WTC11 (cell line): ENCODE measurements at regions not wholly inside any gene's neighbourhood (a gene's known extent, or its start where the extent isn't known, plus 50 kb on each side); places are given as distances from the start of the nearest gene placed in this dataset.

Source experiments
- ATAC-seq: fragments of 200-7000 bp; cut with Tn5 transposase; 2 replicates; pipeline ENCODE4 v1.10.0; 2021; ENCODE audit warnings: mild to moderate bottlenecking, moderate library complexity
- CTCF ChIA-PET: fragments of 300-600 bp; sonication (Branson Sonifier 250); formaldehyde crosslinking; loops from one replicate; lab custom pipeline; 2021; ENCODE audit warnings: antibody characterized with exemption; lab: Charles Lee
- POLR2A ChIA-PET: fragments of 350-600 bp; sonication (Branson Sonifier 250); formaldehyde crosslinking; loops from one replicate; lab custom pipeline; 2021; ENCODE audit warnings: antibody characterized with exemption; lab: Charles Lee
- DNase-seq: peaks from one replicate; pipeline ENCODE4 v3.0.0; 2021; ENCODE audit warnings: low spot score
- H3K27ac Mint-ChIP-seq: 2 replicates; pipeline ENCODE4 v1.8.0; 2021; ENCODE audit warnings: mixed read lengths
- H3K27me3 Mint-ChIP-seq: 2 replicates; pipeline ENCODE4 v1.8.0; 2021; ENCODE audit warnings: low read depth, mild to moderate bottlenecking, moderate library complexity, mixed read lengths
- H3K36me3 Mint-ChIP-seq: 2 replicates; pipeline ENCODE4 v1.8.0; 2021; ENCODE audit warnings: mixed read lengths
- H3K4me1 Mint-ChIP-seq: 2 replicates; pipeline ENCODE4 v1.8.0; 2022; ENCODE audit warnings: mixed read lengths
- H3K4me3 Mint-ChIP-seq: 2 replicates; pipeline ENCODE4 v1.8.0; 2021; ENCODE audit warnings: mild to moderate bottlenecking, moderate library complexity, mixed read lengths
- H3K9me3 Mint-ChIP-seq: 2 replicates; pipeline ENCODE4 v1.8.0; 2021; ENCODE audit warnings: mixed read lengths
- ATF1 ChIP-seq: sonication (generic); formaldehyde crosslinking; IDR thresholded peaks from 2 replicates; pipeline ENCODE4 v1.8.1; 2023; ENCODE audit warnings: mild to moderate bottlenecking, moderate library complexity, missing genetic modification reagents
- CBFB ChIP-seq: sonication (generic); formaldehyde crosslinking; IDR thresholded peaks from 2 replicates; pipeline ENCODE4 v1.8.1; 2022; ENCODE audit warnings: mild to moderate bottlenecking, low read depth, missing genetic modification reagents
- ESRRA ChIP-seq: sonication (generic); formaldehyde crosslinking; IDR thresholded peaks from 2 replicates; pipeline ENCODE4 v1.8.1; 2022; ENCODE audit warnings: mild to moderate bottlenecking, missing genetic modification reagents, borderline replicate concordance
- FOXJ3 ChIP-seq: sonication (generic); formaldehyde crosslinking; IDR thresholded peaks from 2 replicates; pipeline ENCODE4 v1.9.0; 2021; ENCODE audit warnings: missing genetic modification reagents, mild to moderate bottlenecking, borderline replicate concordance
- FOXK1 ChIP-seq: sonication (generic); formaldehyde crosslinking; IDR thresholded peaks from 2 replicates; pipeline ENCODE4 v1.8.0; 2022; ENCODE audit warnings: mild to moderate bottlenecking, moderate library complexity, missing genetic modification reagents
- JAZF1 ChIP-seq: fragments of 250-450 bp; sonication (Bioruptor Pico); IDR thresholded peaks from 2 replicates; pipeline ENCODE4 v1.9.0; 2021; ENCODE audit warnings: moderate library complexity, mild to moderate bottlenecking, inconsistent platforms
- JUN ChIP-seq: sonication (generic); formaldehyde crosslinking; IDR thresholded peaks from 2 replicates; pipeline ENCODE4 v1.8.0; 2023; ENCODE audit warnings: mild to moderate bottlenecking, missing genetic modification reagents
- KAT7 ChIP-seq: sonication (generic); formaldehyde crosslinking; IDR thresholded peaks from 2 replicates; pipeline ENCODE4 v1.8.1; 2023; ENCODE audit warnings: missing genetic modification reagents, mild to moderate bottlenecking, borderline replicate concordance
- NFYB ChIP-seq: sonication (generic); formaldehyde crosslinking; conservative IDR thresholded peaks from 2 replicates; pipeline ENCODE4 v1.8.0; 2022; ENCODE audit warnings: low read depth, missing genetic modification reagents
- NR1H2 ChIP-seq: sonication (generic); formaldehyde crosslinking; IDR thresholded peaks from 2 replicates; pipeline ENCODE4 v1.9.0; 2021; ENCODE audit warnings: mild to moderate bottlenecking, moderate library complexity, missing genetic modification reagents
- NR3C1 ChIP-seq: sonication (generic); formaldehyde crosslinking; conservative IDR thresholded peaks from 2 replicates; pipeline ENCODE4 v1.8.1; 2023; ENCODE audit warnings: low read depth, mild to moderate bottlenecking, missing genetic modification reagents
- ZNF219 ChIP-seq: sonication (generic); formaldehyde crosslinking; IDR thresholded peaks from 2 replicates; pipeline ENCODE4 v1.8.0; 2023; ENCODE audit warnings: missing genetic modification reagents, mild to moderate bottlenecking, borderline replicate concordance
- ZNF232 ChIP-seq: sonication (generic); formaldehyde crosslinking; IDR thresholded peaks from 2 replicates; pipeline ENCODE4 v1.8.0; 2022; ENCODE audit warnings: mild to moderate bottlenecking, missing genetic modification reagents
- ZNF317 ChIP-seq: sonication (generic); formaldehyde crosslinking; IDR thresholded peaks from 2 replicates; pipeline ENCODE4 v1.8.1; 2023; ENCODE audit warnings: low read depth, mild to moderate bottlenecking, moderate library complexity, missing genetic modification reagents, borderline replicate concordance
- TF ChIP-seq, protein P1 (sequence below): fragments of 250-450 bp; sonication (Bioruptor Pico); conservative IDR thresholded peaks from 2 replicates; pipeline ENCODE4 v1.9.0; 2021; ENCODE audit warnings: mild to moderate bottlenecking
- TF ChIP-seq, protein P2 (sequence below): sonication (generic); formaldehyde crosslinking; IDR thresholded peaks from 2 replicates; pipeline ENCODE4 v1.8.1; 2023; ENCODE audit warnings: mild to moderate bottlenecking, moderate library complexity, missing genetic modification reagents
- TF ChIP-seq, protein P3 (sequence below): sonication (generic); formaldehyde crosslinking; IDR thresholded peaks from 2 replicates; pipeline ENCODE4 v1.8.0; 2022; ENCODE audit warnings: missing genetic modification reagents
- TF ChIP-seq, protein P4 (sequence below): sonication (generic); formaldehyde crosslinking; IDR thresholded peaks from 2 replicates; pipeline ENCODE4 v1.8.1; 2023; ENCODE audit warnings: mild to moderate bottlenecking, missing genetic modification reagents, moderate library complexity
- TF ChIP-seq, protein P5 (sequence below): fragments of 200-600 bp; IDR thresholded peaks from 2 replicates; pipeline ENCODE4 v1.8.0; 2022; ENCODE audit warnings: antibody characterized with exemption
- TF ChIP-seq, protein P6 (sequence below): sonication (generic); formaldehyde crosslinking; IDR thresholded peaks from 2 replicates; pipeline ENCODE4 v1.8.0; 2022; ENCODE audit warnings: mild to moderate bottlenecking, missing genetic modification reagents
- TF ChIP-seq, protein P7 (sequence below): sonication (generic); formaldehyde crosslinking; IDR thresholded peaks from 2 replicates; pipeline ENCODE4 v1.8.1; 2023; ENCODE audit warnings: mild to moderate bottlenecking, missing genetic modification reagents

DNA sequence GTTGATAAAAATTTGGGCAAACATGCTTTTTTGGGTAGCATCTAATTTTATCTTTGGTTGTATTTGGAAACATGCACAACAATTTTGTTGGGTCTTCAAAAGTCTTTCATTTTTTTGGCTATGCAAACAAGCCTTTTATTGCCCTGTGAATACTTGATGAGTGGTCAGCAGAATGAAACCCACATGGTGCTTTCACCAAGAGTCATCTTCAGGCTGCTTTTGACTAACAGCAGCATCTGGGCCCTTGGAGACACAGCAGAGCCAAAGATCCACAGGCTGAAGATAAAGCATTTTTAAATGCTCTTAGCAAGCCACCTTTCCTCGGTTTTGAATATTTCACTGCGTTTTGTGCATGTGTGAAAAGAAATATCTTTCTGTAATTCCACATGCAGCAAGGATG, 154.9 kb downstream of the FGF9 start:
- CTCF ChIA-PET: interaction anchor here (1.0 kb wide), 1 partner anchor 87 kb away, joined by 3 read pairs; no protein-coding TSS in a partner anchor
- no peaks in the 10 kb centered on the region for H3K36me3 Mint-ChIP-seq
- ATAC-seq (no peak), DNase-seq (no peak)
- H3K4me3 Mint-ChIP-seq: no peak overlapping the region
- H3K27ac Mint-ChIP-seq: no peak overlapping the region
- POLR2A ChIA-PET: no interaction called here
- H3K9me3 Mint-ChIP-seq: peaks cover 9% of the 10 kb centered on the region
- TF ChIP-seq ATF1 (CRISPR knock-in tag) (no peak), FOXK1 (CRISPR knock-in tag) (no peak), CBFB (CRISPR knock-in tag) (no peak), NFYB (CRISPR knock-in tag) (no peak), ZNF317 (CRISPR knock-in tag) (no peak), KAT7 (CRISPR knock-in tag) (no peak), FOXJ3 (no peak), ZNF232 (CRISPR knock-in tag) (no peak)
- TF ChIP-seq, protein P1, sequence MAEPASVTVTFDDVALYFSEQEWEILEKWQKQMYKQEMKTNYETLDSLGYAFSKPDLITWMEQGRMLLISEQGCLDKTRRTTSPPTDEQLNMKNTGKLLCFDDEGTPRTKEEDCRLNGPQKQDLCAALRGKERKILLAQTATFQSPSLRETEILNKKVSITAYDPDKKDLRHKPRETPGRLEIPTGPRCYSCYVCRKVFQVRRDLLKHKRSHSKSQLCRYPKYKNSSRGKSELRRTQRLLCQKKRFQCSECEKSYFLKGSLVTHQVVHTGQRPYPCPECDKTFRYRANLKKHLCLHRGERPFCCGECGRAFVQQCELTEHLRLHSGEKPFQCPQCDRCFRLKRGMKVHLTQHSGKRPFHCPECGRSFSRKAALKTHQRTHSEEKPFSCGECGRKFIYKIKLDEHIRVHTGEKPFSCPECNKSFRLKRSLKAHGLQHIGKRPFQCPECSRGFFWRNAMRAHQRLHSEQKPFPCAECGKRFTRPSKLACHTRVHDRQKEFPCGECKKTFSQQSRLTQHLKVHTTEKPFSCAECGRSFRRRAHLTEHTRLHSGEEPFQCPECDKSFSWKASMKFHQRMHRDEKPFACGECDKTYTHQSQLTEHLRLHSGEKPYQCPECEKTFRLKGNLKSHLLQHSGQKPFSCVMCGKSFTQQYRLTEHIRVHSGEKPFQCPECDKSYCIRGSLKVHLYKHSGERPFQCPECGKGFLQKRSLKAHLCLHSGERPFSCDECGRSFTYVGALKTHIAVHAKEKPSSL (CRISPR knock-in tag): no peak
- TF ChIP-seq, protein P2, sequence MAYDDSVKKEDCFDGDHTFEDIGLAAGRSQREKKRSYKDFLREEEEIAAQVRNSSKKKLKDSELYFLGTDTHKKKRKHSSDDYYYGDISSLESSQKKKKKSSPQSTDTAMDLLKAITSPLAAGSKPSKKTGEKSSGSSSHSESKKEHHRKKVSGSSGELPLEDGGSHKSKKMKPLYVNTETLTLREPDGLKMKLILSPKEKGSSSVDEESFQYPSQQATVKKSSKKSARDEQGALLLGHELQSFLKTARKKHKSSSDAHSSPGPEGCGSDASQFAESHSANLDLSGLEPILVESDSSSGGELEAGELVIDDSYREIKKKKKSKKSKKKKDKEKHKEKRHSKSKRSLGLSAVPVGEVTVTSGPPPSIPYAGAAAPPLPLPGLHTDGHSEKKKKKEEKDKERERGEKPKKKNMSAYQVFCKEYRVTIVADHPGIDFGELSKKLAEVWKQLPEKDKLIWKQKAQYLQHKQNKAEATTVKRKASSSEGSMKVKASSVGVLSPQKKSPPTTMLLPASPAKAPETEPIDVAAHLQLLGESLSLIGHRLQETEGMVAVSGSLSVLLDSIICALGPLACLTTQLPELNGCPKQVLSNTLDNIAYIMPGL (CRISPR knock-in tag): no peak
- TF ChIP-seq, all 79 proteins: peak for 0
- Mint-ChIP-seq H3K4me1 (peaks cover 7% of the 10 kb centered on the region), H3K27me3 (no peaks in the 10 kb centered on the region)

DNA sequence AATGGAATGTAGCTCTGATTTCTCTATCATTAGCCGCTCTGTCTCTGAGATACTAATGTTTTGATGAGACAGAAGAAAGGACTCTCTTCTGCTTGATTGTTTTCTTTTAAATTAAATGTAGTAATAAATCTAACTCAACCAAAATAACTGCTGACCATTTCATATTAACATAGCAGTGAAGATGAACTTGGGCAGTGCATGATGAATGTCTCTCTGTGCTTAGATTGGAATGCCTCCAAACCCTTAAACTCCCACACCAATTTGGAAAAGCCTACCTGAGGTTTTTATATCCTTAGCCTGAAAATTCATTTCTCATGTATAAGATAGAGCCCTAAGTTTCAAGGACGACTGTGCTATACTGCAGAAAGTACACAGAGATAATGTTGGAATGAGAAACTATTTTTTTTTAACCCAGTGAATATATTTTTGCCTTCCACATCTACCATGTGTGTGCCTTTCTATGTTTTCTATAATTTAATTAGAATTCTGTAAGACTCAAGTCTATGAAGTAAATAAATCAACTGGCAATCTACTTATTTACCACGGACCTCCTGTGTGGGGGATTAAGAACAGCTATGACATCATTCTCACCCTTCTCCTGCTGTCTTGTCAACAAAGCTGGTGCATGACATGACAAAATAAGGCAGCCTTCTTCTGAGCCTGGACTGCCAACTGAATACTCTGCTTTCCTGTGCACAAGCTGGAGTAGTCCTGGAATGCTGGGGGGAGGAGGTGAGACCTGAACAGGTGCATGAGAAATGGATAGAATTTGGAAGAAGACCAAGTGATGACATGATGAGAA, 155.5 kb downstream of the FGF9 start:
- no peak for ATAC-seq
- H3K27ac Mint-ChIP-seq: no peak overlapping the region
- no peak for DNase-seq
- H3K4me3 Mint-ChIP-seq: no peak overlapping the region
- peaks cover 9% of the 10 kb centered on the region for H3K9me3 Mint-ChIP-seq
- peaks cover under 1% of the 10 kb centered on the region; the same call in 1 of the 2 replicates for H3K4me1 Mint-ChIP-seq
- no peaks in the 10 kb centered on the region for H3K27me3 Mint-ChIP-seq
- ChIA-PET POLR2A (no interaction called here), CTCF (interaction anchor here (1.0 kb wide), 1 partner anchor 87 kb away, joined by 3 read pairs; no protein-coding TSS in a partner anchor)
- no peaks in the 10 kb centered on the region for H3K36me3 Mint-ChIP-seq
- TF ChIP-seq KAT7 (CRISPR knock-in tag): no peak
- no peak for TF ChIP-seq JUN (CRISPR knock-in tag)
- TF ChIP-seq, protein P3, sequence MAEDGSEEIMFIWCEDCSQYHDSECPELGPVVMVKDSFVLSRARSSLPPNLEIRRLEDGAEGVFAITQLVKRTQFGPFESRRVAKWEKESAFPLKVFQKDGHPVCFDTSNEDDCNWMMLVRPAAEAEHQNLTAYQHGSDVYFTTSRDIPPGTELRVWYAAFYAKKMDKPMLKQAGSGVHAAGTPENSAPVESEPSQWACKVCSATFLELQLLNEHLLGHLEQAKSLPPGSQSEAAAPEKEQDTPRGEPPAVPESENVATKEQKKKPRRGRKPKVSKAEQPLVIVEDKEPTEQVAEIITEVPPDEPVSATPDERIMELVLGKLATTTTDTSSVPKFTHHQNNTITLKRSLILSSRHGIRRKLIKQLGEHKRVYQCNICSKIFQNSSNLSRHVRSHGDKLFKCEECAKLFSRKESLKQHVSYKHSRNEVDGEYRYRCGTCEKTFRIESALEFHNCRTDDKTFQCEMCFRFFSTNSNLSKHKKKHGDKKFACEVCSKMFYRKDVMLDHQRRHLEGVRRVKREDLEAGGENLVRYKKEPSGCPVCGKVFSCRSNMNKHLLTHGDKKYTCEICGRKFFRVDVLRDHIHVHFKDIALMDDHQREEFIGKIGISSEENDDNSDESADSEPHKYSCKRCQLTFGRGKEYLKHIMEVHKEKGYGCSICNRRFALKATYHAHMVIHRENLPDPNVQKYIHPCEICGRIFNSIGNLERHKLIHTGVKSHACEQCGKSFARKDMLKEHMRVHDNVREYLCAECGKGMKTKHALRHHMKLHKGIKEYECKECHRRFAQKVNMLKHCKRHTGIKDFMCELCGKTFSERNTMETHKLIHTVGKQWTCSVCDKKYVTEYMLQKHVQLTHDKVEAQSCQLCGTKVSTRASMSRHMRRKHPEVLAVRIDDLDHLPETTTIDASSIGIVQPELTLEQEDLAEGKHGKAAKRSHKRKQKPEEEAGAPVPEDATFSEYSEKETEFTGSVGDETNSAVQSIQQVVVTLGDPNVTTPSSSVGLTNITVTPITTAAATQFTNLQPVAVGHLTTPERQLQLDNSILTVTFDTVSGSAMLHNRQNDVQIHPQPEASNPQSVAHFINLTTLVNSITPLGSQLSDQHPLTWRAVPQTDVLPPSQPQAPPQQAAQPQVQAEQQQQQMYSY (CRISPR knock-in tag): no peak
- no peak for TF ChIP-seq ESRRA (CRISPR knock-in tag)
- TF ChIP-seq, protein P4, sequence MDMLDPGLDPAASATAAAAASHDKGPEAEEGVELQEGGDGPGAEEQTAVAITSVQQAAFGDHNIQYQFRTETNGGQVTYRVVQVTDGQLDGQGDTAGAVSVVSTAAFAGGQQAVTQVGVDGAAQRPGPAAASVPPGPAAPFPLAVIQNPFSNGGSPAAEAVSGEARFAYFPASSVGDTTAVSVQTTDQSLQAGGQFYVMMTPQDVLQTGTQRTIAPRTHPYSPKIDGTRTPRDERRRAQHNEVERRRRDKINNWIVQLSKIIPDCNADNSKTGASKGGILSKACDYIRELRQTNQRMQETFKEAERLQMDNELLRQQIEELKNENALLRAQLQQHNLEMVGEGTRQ (CRISPR knock-in tag): no peak
- no peak for TF ChIP-seq ZNF232 (CRISPR knock-in tag)
- no peak for TF ChIP-seq ZNF219 (CRISPR knock-in tag)
- TF ChIP-seq JAZF1 (CRISPR knock-in tag): no peak
- TF ChIP-seq, protein P5, sequence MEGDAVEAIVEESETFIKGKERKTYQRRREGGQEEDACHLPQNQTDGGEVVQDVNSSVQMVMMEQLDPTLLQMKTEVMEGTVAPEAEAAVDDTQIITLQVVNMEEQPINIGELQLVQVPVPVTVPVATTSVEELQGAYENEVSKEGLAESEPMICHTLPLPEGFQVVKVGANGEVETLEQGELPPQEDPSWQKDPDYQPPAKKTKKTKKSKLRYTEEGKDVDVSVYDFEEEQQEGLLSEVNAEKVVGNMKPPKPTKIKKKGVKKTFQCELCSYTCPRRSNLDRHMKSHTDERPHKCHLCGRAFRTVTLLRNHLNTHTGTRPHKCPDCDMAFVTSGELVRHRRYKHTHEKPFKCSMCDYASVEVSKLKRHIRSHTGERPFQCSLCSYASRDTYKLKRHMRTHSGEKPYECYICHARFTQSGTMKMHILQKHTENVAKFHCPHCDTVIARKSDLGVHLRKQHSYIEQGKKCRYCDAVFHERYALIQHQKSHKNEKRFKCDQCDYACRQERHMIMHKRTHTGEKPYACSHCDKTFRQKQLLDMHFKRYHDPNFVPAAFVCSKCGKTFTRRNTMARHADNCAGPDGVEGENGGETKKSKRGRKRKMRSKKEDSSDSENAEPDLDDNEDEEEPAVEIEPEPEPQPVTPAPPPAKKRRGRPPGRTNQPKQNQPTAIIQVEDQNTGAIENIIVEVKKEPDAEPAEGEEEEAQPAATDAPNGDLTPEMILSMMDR: no peak
- TF ChIP-seq NR3C1: no peak
- TF ChIP-seq, protein P6, sequence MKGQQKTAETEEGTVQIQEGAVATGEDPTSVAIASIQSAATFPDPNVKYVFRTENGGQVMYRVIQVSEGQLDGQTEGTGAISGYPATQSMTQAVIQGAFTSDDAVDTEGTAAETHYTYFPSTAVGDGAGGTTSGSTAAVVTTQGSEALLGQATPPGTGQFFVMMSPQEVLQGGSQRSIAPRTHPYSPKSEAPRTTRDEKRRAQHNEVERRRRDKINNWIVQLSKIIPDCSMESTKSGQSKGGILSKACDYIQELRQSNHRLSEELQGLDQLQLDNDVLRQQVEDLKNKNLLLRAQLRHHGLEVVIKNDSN (CRISPR knock-in tag): no peak
- TF ChIP-seq, protein P7, sequence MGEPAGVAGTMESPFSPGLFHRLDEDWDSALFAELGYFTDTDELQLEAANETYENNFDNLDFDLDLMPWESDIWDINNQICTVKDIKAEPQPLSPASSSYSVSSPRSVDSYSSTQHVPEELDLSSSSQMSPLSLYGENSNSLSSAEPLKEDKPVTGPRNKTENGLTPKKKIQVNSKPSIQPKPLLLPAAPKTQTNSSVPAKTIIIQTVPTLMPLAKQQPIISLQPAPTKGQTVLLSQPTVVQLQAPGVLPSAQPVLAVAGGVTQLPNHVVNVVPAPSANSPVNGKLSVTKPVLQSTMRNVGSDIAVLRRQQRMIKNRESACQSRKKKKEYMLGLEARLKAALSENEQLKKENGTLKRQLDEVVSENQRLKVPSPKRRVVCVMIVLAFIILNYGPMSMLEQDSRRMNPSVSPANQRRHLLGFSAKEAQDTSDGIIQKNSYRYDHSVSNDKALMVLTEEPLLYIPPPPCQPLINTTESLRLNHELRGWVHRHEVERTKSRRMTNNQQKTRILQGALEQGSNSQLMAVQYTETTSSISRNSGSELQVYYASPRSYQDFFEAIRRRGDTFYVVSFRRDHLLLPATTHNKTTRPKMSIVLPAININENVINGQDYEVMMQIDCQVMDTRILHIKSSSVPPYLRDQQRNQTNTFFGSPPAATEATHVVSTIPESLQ (CRISPR knock-in tag): no peak
- TF ChIP-seq NR1H2: no peak
